B cell (primary cell): ENCODE measurements at regions not wholly inside any gene's neighbourhood (a gene's known extent, or its start where the extent isn't known, plus 50 kb on each side); places are given as distances from the start of the nearest gene placed in this dataset.

Source experiments
- ATAC-seq: fragments of 200-7000 bp; cut with Tn5 transposase; one replicate; pipeline ENCODE4 v1.10.0; 2021; ENCODE audit warnings: low read depth, mild to moderate bottlenecking, moderate number of reproducible peaks, moderate library complexity
- CTCF ChIA-PET: fragments of 350-600 bp; sonication (Branson Sonifier 250); formaldehyde crosslinking; loops from one replicate; lab custom pipeline; 2021; ENCODE audit warnings: antibody characterized with exemption, inconsistent platforms; lab: Charles Lee
- POLR2A ChIA-PET: fragments of 350-600 bp; sonication (Branson Sonifier 250); formaldehyde crosslinking; loops from one replicate; lab custom pipeline; 2021; ENCODE audit warnings: antibody characterized with exemption; lab: Charles Lee
- DNase-seq: peaks from one replicate; pipeline ENCODE4 v3.0.0; 2013
- H2AFZ ChIP-seq: 2 replicates; pipeline ENCODE4 v1.6.1; 2012; ENCODE audit warnings: mild to moderate bottlenecking, low read depth, low read length; ENCODE audit not compliant: insufficient read depth, poor library complexity, severe bottlenecking
- H3K27ac ChIP-seq, 2 donors: 1 replicate in 1 of 2; 2 replicates in 1 of 2; pipeline ENCODE4 v1.5.1; 2012 to 2013; ENCODE audit warnings: low read length in 2 of 2, mild to moderate bottlenecking in 2 of 2, moderate library complexity in 1 of 2
- H3K27me3 ChIP-seq, 4 experiments: fragments of 200-600 bp in 1 of 4; sonication (generic) in 1 of 4; replicated peaks in 1 of 4; 1 replicate in 2 of 4; 2 replicates in 2 of 4; pipeline versions ENCODE4 v1.6.1 to v1.7.0; 2013 to 2016; ENCODE audit warnings: low read length in 3 of 4, mild to moderate bottlenecking in 2 of 4, mixed read lengths in 1 of 4, moderate library complexity in 1 of 4; ENCODE audit not compliant: insufficient read depth in 4 of 4, control insufficient read depth in 3 of 4; ENCODE audit errors: control extremely low read depth in 1 of 4
- H3K36me3 ChIP-seq, 2 experiments: replicated peaks in 1 of 2; 1 replicate in 1 of 2; 2 replicates in 1 of 2; pipeline versions ENCODE4 v1.6.1 to v1.7.1; 2013; ENCODE audit warnings: low read length in 1 of 2; ENCODE audit not compliant: insufficient read depth in 2 of 2, control insufficient read depth in 1 of 2; ENCODE audit errors: control extremely low read depth in 1 of 2, extremely low read depth in 1 of 2
- H3K4me1 ChIP-seq, 2 donors: fragments of 200-600 bp in 1 of 2; sonication (generic) in 1 of 2; 1 replicate in 1 of 2; 2 replicates in 1 of 2; pipeline versions ENCODE4 v1.5.1 to v1.6.1; 2013 to 2017; ENCODE audit warnings: low read length in 2 of 2; ENCODE audit not compliant: control insufficient read depth in 2 of 2, insufficient read depth in 2 of 2
- H3K4me2 ChIP-seq: replicated peaks from 2 replicates; pipeline ENCODE3; 2012; ENCODE audit warnings: mild to moderate bottlenecking, low read depth, low read length; ENCODE audit not compliant: poor library complexity, severe bottlenecking
- H3K4me3 ChIP-seq, 5 experiments: fragments of 200-600 bp in 1 of 5; sonication (generic) in 1 of 5; 1 replicate in 3 of 5; 2 replicates in 2 of 5; pipeline versions ENCODE4 v1.5.1 to v1.7.0; 2011 to 2016; ENCODE audit warnings: low read length in 4 of 5, mild to moderate bottlenecking in 4 of 5, low read depth in 2 of 5, control low read depth in 1 of 5, moderate library complexity in 1 of 5; ENCODE audit not compliant: insufficient read depth in 1 of 5; ENCODE audit errors: control extremely low read depth in 1 of 5, extremely low read depth in 1 of 5
- H3K79me2 ChIP-seq: fragments of 200-600 bp; sonication (generic); one replicate; pipeline ENCODE4 v1.6.0; 2016; ENCODE audit warnings: low read length; ENCODE audit not compliant: control insufficient read depth, insufficient read depth
- H3K9ac ChIP-seq: fragments of 200-600 bp; sonication (generic); 2 replicates; pipeline ENCODE4 v1.6.1; 2017; ENCODE audit warnings: mild to moderate bottlenecking, low read length, moderate library complexity
- H3K9me3 ChIP-seq, 3 donors: one replicate each; pipeline versions ENCODE4 v1.6.1 to v1.7.1; 2013; ENCODE audit warnings: low read length in 2 of 3; ENCODE audit not compliant: control insufficient read depth in 2 of 3, insufficient read depth in 1 of 3; ENCODE audit errors: control extremely low read depth in 1 of 3
- H4K20me1 ChIP-seq: 2 replicates; pipeline ENCODE4 v1.6.0; 2012; ENCODE audit warnings: mild to moderate bottlenecking, low read length; ENCODE audit not compliant: insufficient read depth, control insufficient read depth, poor library complexity, severe bottlenecking
- H3K27ac Mint-ChIP-seq: one replicate; pipeline ENCODE4 v1.8.0; 2021; ENCODE audit warnings: mixed read lengths
- H3K27me3 Mint-ChIP-seq: one replicate; pipeline ENCODE4 v1.8.0; 2021; ENCODE audit warnings: mixed read lengths
- H3K4me1 Mint-ChIP-seq: one replicate; pipeline ENCODE4 v1.8.0; 2021; ENCODE audit warnings: mixed read lengths
- H3K4me3 Mint-ChIP-seq: one replicate; pipeline ENCODE4 v1.8.0; 2021; ENCODE audit warnings: mixed read lengths
- H3K9me3 Mint-ChIP-seq: one replicate; pipeline ENCODE4 v1.8.0; 2022; ENCODE audit warnings: mixed read lengths; ENCODE audit not compliant: insufficient read depth
- EZH2 ChIP-seq: IDR thresholded peaks from 2 replicates; pipeline ENCODE4 v1.6.1; 2012; ENCODE audit warnings: borderline replicate concordance, low read depth, mild to moderate bottlenecking, moderate library complexity, low read length; ENCODE audit not compliant: insufficient read depth, poor library complexity, severe bottlenecking
- WGBS: methylation state at CpG from one replicate; pipeline ENCODE4 v1.1.5; 2013; ENCODE audit warnings: missing lambda C conversion rate; ENCODE audit not compliant: insufficient coverage; 5-methylcytosine and 5-hydroxymethylcytosine counted together
- intact Hi-C: fragments of 100-400 bp; cut with micrococcal nuclease; formaldehyde crosslinking; loops from one replicate; pipeline ENCODE4 v1.10.0; 2022
- TF ChIP-seq, protein P1 (sequence below): fragments of 200-600 bp; IDR thresholded peaks from one replicate; pipeline ENCODE4 v1.8.0; 2022; ENCODE audit warnings: antibody characterized with exemption, mild to moderate bottlenecking

DNA sequence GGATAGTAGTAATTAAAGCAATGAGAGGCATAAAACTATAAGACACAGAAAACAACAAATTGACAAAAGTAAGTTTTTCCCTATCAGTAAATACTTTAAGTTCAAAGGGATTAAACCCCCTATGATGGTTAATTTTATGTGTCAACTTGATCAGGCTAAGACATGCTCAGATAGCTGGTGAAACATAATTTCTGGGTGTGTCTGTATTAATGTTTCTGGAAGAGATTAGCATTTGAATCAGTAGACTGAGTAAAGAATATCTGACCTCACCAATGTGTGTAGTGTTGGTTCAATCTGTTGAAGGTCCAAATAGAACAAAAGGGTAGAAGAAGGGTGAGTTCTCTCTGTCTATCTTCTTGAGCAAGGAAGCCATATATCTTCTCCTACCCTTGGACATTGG, 283.3 kb upstream of the GRM7 start:
- TF ChIP-seq, protein P1, sequence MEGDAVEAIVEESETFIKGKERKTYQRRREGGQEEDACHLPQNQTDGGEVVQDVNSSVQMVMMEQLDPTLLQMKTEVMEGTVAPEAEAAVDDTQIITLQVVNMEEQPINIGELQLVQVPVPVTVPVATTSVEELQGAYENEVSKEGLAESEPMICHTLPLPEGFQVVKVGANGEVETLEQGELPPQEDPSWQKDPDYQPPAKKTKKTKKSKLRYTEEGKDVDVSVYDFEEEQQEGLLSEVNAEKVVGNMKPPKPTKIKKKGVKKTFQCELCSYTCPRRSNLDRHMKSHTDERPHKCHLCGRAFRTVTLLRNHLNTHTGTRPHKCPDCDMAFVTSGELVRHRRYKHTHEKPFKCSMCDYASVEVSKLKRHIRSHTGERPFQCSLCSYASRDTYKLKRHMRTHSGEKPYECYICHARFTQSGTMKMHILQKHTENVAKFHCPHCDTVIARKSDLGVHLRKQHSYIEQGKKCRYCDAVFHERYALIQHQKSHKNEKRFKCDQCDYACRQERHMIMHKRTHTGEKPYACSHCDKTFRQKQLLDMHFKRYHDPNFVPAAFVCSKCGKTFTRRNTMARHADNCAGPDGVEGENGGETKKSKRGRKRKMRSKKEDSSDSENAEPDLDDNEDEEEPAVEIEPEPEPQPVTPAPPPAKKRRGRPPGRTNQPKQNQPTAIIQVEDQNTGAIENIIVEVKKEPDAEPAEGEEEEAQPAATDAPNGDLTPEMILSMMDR = no peak
- TF ChIP-seq EZH2 = no peak

DNA sequence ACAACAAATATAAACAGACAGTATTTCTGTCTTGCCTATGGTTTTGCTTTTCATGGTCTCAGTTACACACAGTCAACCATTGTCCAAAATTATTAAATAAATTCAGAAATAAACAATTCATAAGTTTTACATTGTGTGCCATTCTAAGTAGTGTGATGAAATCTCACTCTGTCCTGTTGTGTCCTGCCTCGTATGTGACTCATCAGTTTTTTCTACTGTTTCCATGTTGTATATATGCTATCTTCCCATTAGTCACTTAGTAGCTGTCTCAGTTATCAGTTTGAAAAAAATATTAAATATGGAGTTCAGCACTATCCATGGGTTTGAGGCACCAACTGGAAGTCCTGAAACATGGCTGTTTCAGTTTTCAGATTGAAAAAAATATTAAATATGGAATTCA, 282.4 kb upstream of the GRM7 start:
- Histone ChIP-seq H3K36me3 (no peaks in the 10 kb centered on the region), H2AFZ (no peak overlapping the region), H3K27ac (no peak overlapping the region), H3K4me3 (no peak overlapping the region), H3K4me1 (no peaks in the 10 kb centered on the region), H3K9ac (no peak overlapping the region), H3K79me2 (no peaks in the 10 kb centered on the region), H3K27me3 (no peaks in the 10 kb centered on the region), H3K9me3 (no peaks in the 10 kb centered on the region), H4K20me1 (no peaks in the 10 kb centered on the region), H3K4me2 (no peak overlapping the region)
- ATAC-seq = no peak
- intact Hi-C loops = no loop called here
- H3K27me3 Mint-ChIP-seq = no peaks in the 10 kb centered on the region
- ChIA-PET CTCF (no interaction called here), POLR2A (no interaction called here)
- TF ChIP-seq, protein P1 = no peak
- no peak for TF ChIP-seq EZH2
- H3K4me1 Mint-ChIP-seq = no peaks in the 10 kb centered on the region
- no peaks in the 10 kb centered on the region for H3K9me3 Mint-ChIP-seq
- no CpG with 5 or more reads among the region's 1 CpG for WGBS
- H3K4me3 Mint-ChIP-seq = no peak overlapping the region
- no peak overlapping the region for H3K27ac Mint-ChIP-seq
- DNase-seq = no peak

More for the DNA sequence above, 283.3 kb upstream of the GRM7 start:
- Mint-ChIP-seq H3K4me1 (no peaks in the 10 kb centered on the region), H3K27me3 (no peaks in the 10 kb centered on the region), H3K4me3 (no peak overlapping the region), H3K27ac (no peak overlapping the region), H3K9me3 (no peaks in the 10 kb centered on the region)
- Histone ChIP-seq H2AFZ (no peak overlapping the region), H3K9me3 (no peaks in the 10 kb centered on the region), H3K4me1 (no peaks in the 10 kb centered on the region), H3K36me3 (no peaks in the 10 kb centered on the region), H3K27me3 (no peaks in the 10 kb centered on the region), H4K20me1 (no peaks in the 10 kb centered on the region), H3K27ac (no peak overlapping the region), H3K79me2 (no peaks in the 10 kb centered on the region), H3K4me3 (no peak overlapping the region), H3K4me2 (no peak overlapping the region), H3K9ac (no peak overlapping the region)
- ChIA-PET CTCF (no interaction called here), POLR2A (no interaction called here)
- intact Hi-C loops = no loop called here
- ATAC-seq (no peak), DNase-seq (no peak)
